Panc1 (cell line): ENCODE measurements at regions not wholly inside any gene's neighbourhood (a gene's known extent, or its start where the extent isn't known, plus 50 kb on each side); places are given as distances from the start of the nearest gene placed in this dataset.

Experiments
- ATAC-seq: fragments of 200-7000 bp; cut with Tn5 transposase; 2 replicates; pipeline ENCODE4 v1.9.1; 2020; ENCODE audit warnings: mild to moderate bottlenecking, moderate library complexity
- BruUV-seq: library from RNA; stranded (reverse); fragments of 400-500 nt; replicated peaks from 2 replicates; lab custom pipeline; 2021; lab: Mats Ljungman, UMichigan
- CTCF ChIA-PET: fragments of 300-600 bp; sonication (Branson Sonifier 250); formaldehyde crosslinking; loops from one replicate; lab custom pipeline; 2022; ENCODE audit warnings: antibody characterized with exemption; lab: Charles Lee
- POLR2A ChIA-PET: fragments of 300-600 bp; sonication (Branson Sonifier 250); formaldehyde crosslinking; loops from one replicate; lab custom pipeline; 2022; ENCODE audit warnings: antibody characterized with exemption; lab: Charles Lee
- DNase-seq: peaks from one replicate; pipeline ENCODE4 v3.0.0-alpha.2; 2010; ENCODE audit warnings: low read depth, low spot score
- H3K27ac ChIP-seq: 2 replicates; pipeline ENCODE4 v1.5.1; 2011; ENCODE audit warnings: mild to moderate bottlenecking, low read length, inconsistent platforms
- H3K27me3 ChIP-seq: fragments of 200-500 bp; sonication (Bioruptor generic); 2 replicates; pipeline ENCODE4 v1.6.0; 2014; ENCODE audit warnings: low read length, inconsistent platforms; ENCODE audit not compliant: control insufficient read depth, insufficient read depth
- H3K36me3 ChIP-seq: fragments of 200-500 bp; sonication (Bioruptor generic); 2 replicates; pipeline ENCODE4 v1.5.1; 2014; ENCODE audit warnings: inconsistent platforms, mild to moderate bottlenecking, low read length, moderate library complexity; ENCODE audit not compliant: control insufficient read depth, insufficient read depth
- H3K4me1 ChIP-seq: 2 replicates; pipeline ENCODE4 v1.5.1; 2011; ENCODE audit warnings: inconsistent platforms, mild to moderate bottlenecking, low read length, moderate library complexity; ENCODE audit not compliant: control insufficient read depth, insufficient read depth
- H3K4me3 ChIP-seq, 2 experiments: 2 replicates each; pipeline ENCODE4 v1.5.1; 2011 to 2012; ENCODE audit warnings: low read depth in 2 of 2, low read length in 2 of 2, mild to moderate bottlenecking in 2 of 2, inconsistent platforms in 1 of 2, moderate library complexity in 1 of 2
- H3K9me3 ChIP-seq: fragments of 200-500 bp; sonication (Bioruptor generic); 2 replicates; pipeline ENCODE4 v1.5.1; 2014; ENCODE audit warnings: low read depth, mild to moderate bottlenecking, inconsistent platforms, low read length, moderate library complexity; ENCODE audit not compliant: control insufficient read depth, insufficient read depth
- CTCF ChIP-seq: fragments of 450-650 bp; IDR thresholded peaks from 2 replicates; pipeline ENCODE4 v1.5.1; 2017; ENCODE audit warnings: mild to moderate bottlenecking
- POLR2AphosphoS5 ChIP-seq: IDR thresholded peaks from 2 replicates; pipeline ENCODE4 v1.6.1; 2012; ENCODE audit warnings: mild to moderate bottlenecking, low read depth, low read length, moderate library complexity
- REST ChIP-seq, 2 experiments: IDR thresholded peaks; 2 replicates each; pipeline ENCODE4 v1.6.1; 2011 to 2012; ENCODE audit warnings: low read depth in 2 of 2, control low read depth in 1 of 2, low read length in 1 of 2, mild to moderate bottlenecking in 1 of 2, moderate library complexity in 1 of 2; ENCODE audit not compliant: insufficient read depth in 1 of 2
- SIN3A ChIP-seq: IDR thresholded peaks from 2 replicates; pipeline ENCODE4 v1.6.1; 2012; ENCODE audit warnings: low read depth, mild to moderate bottlenecking, low read length, moderate library complexity, borderline replicate concordance; ENCODE audit not compliant: insufficient read depth
- TCF7L2 ChIP-seq: IDR thresholded peaks from 2 replicates; pipeline ENCODE4 v1.6.1; 2011; ENCODE audit warnings: mild to moderate bottlenecking, low read depth, low read length, inconsistent platforms
- in situ Hi-C: cut with HindIII; loops from 2 replicates; pipeline ENCODE4 v1.10.0; 2016; ENCODE audit warnings: low sequenced_read_pairs, low pct_unique_long_range_greater_than_20kb
- intact Hi-C: fragments of 100-400 bp; cut with micrococcal nuclease; formaldehyde crosslinking; loops from one replicate; pipeline ENCODE4 v1.10.0; 2022; ENCODE audit not compliant: unreplicated experiment

DNA sequence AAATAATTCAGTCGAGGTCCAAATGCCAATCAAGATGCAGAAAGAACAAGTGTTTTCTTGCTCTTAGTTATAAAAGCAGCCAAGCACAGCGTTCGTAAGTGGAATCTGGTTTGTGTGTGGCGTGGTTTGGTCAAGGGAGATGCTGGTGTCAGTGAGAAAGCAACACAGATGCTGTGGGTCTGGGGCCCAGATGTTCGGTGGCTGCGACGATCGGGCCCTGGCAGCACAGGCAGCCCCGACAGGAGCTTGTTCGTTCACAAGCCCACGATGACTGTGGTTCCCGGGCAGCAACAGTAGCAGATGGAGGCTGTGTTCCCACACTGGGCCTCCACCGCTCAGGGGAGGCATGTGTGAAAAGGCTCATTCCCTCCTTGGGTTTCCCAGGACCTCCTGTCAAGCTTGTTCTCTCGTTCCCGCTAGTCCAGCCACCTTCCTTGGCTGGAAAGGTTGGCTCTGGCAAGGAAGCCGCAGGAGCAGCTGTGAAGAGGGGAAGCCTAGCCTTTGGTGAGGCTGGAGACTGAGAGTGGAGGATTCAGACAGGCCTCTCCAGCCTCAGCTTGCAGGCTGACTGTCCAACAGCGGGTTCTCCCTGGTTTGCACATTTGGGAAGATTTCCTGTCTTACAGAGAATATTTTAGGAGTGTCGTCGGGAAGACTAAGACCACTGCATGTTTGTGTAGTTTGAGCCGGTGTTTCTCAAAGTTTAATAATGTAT lies 304.7 kb downstream of the QKI start:
- ChIA-PET POLR2A (no interaction called here), CTCF (no interaction called here)

GRCh38 chr6:163718537-163718936 lies 304.0 kb downstream of the QKI start:
- no peaks in the 10 kb centered on the region for H3K36me3 ChIP-seq
- no peaks in the 10 kb centered on the region for H3K4me1 ChIP-seq
- DNase-seq = no peak
- peaks cover 2% of the 10 kb centered on the region; the same call in 1 of the 2 replicates for H3K27me3 ChIP-seq
- no peak for ATAC-seq
- TF ChIP-seq TCF7L2 = no peak
- no peak for TF ChIP-seq POLR2AphosphoS5
- no peak for TF ChIP-seq CTCF
- no peak for TF ChIP-seq REST (IDR thresholded peaks at IDR 0.05; ENCODE audit: insufficient read depth in 1 of 2, low read depth in 2 of 2, low read length in 1 of 2)
- no peak for TF ChIP-seq SIN3A
- intact Hi-C loops = no loop called here
- H3K27ac ChIP-seq = no peak overlapping the region
- no peaks in the 10 kb centered on the region for H3K9me3 ChIP-seq
- ChIA-PET POLR2A (no interaction called here), CTCF (no interaction called here)
- in situ Hi-C loops = no loop called here
- H3K4me3 ChIP-seq = no peak overlapping the region
- BruUV-seq = no TSS peak

More for the DNA sequence above, 304.7 kb downstream of the QKI start:
- no TSS peak for BruUV-seq
- no peaks in the 10 kb centered on the region for H3K4me1 ChIP-seq
- in situ Hi-C loops (no loop called here), intact Hi-C loops (no loop called here)
- no peaks in the 10 kb centered on the region for H3K9me3 ChIP-seq
- no peaks in the 10 kb centered on the region for H3K36me3 ChIP-seq
- TF ChIP-seq CTCF = no peak
- TF ChIP-seq REST (IDR thresholded peaks at IDR 0.05; ENCODE audit: insufficient read depth in 1 of 2, low read depth in 2 of 2, low read length in 1 of 2) = no peak
- TF ChIP-seq SIN3A = no peak
- no peak for TF ChIP-seq POLR2AphosphoS5
- TF ChIP-seq TCF7L2 = no peak
- H3K27ac ChIP-seq = no peak overlapping the region
- ATAC-seq = no peak
- no peak for DNase-seq
- H3K27me3 ChIP-seq = peaks cover 2% of the 10 kb centered on the region; the same call in 1 of the 2 replicates
- H3K4me3 ChIP-seq = no peak overlapping the region
